ENCODE measurements at regions not wholly inside any gene's neighbourhood (a gene's known extent, or its start where the extent isn't known, plus 50 kb on each side); places are given as distances from the start of the nearest gene placed in this dataset.
"Not testable (repeated sequence)": the region's sequence is repeated elsewhere in the genome, so short reads cannot be mapped to it uniquely, and the experiment has no call there.

DNA sequence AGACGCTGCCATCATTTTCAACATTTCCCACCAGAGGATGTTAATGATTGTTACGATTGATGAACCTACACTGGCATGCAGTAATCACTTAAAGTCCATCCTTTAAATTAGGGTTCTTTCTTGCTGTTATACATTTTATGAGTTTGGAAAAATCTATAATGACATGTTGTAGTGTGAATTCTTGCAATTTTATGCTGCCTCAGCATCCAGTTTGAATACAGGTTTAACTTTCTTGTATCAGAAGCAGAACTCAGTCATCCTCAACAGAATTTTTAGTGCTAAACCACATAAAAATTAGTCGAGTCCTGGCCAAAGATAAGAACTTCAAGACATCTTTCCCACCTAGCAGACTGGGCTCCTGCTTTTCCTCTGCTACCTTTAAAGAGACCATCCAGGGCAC lies 303.3 kb downstream of the NUP35 start:
- intact Hi-C loops (cut with DNase I) = no loop called here
- no peak for DNase-seq (ENCODE audit: low spot score)

GRCh38 chr2:183428881-183429280 lies 304.6 kb downstream of the NUP35 start:
- no peak for DNase-seq (ENCODE audit: low spot score)
- intact Hi-C loops (cut with DNase I) = no loop called here

DNA sequence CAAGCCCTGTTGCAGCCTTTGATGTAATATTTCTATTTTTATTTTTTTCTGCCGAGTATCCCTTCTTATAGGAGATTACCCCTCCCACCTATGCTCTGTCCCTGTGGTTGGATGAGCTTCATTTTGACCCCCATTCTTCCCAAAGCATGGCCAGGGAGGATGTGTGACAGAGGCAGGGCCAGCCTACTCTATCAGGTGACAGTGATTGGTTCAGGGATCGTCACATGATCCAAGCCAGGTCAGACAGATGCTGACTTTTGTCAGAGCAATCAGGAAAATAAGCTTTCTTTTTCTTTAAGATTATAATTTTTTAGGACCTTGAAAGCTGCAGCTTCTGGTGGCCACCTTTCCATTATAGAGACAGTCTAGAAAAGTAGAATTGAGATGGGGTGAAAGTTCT lies 314.3 kb downstream of the NUP35 start:
- DNase-seq (ENCODE audit: low spot score) = no peak
- intact Hi-C loops (cut with DNase I) = no loop called here

GRCh38 chr2:183455056-183455455 lies 330.8 kb downstream of the NUP35 start:
- intact Hi-C loops (cut with DNase I) = no loop called here
- no peak for DNase-seq (ENCODE audit: low spot score)

GRCh38 chr2:183456177-183456576 lies 331.9 kb downstream of the NUP35 start:
- no peak for DNase-seq (ENCODE audit: low spot score)
- intact Hi-C loops (cut with DNase I) = no loop called here

GRCh38 chr2:183458460-183458859 lies 334.2 kb downstream of the NUP35 start:
- no peak for DNase-seq (ENCODE audit: low spot score)
- intact Hi-C loops (cut with DNase I) = no loop called here

DNA sequence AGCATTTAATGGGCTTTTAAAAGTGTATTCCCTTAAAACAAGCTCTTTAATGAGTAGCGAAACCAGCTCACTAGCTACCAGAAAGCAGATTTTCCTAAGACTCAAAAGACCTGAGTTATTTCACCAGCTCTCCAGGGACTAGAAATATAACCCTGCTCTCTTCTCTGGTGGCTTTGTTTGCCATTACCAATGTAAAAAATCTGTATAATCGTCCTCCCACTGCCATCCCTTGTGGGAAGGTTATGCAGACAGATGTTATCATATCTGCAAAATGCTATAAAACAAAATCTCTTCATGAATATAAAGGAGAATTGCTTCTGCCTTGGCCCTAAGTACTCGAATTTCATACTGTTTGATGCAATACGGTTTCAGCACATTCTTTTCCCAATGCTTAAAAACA lies 335.2 kb downstream of the NUP35 start:
- no peak for DNase-seq (ENCODE audit: low spot score)

GRCh38 chr2:183463821-183464220 lies 339.6 kb downstream of the NUP35 start:
- no peak for DNase-seq (ENCODE audit: low spot score)
- intact Hi-C loops (cut with DNase I) = no loop called here

More for the DNA sequence above, 335.2 kb downstream of the NUP35 start:
- intact Hi-C loops (cut with DNase I) = no loop called here

DNA sequence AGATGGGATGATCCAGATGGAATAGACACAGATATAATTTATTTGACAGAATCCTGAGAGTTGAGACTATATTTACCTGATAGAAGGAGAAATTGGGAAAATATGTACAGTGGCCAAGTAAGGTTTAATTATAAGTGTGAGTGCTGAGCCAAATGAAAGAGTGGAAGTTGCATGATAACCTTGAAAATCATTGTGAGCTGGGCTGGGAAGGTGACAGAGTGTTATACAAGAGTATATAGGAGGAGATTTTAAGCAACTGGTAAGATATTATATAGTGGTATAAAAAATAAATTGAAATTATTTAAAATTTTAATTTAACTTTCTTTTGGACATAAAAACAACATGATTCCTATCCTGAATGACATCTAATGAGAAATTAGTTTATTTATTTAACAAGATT lies 340.8 kb downstream of the NUP35 start:
- intact Hi-C loops (cut with DNase I) = loop anchor here in 1 of 2 donors (5.0 kb wide), 1 partner anchor 127 kb away; no protein-coding TSS in a partner anchor
- DNase-seq (ENCODE audit: low spot score) = no peak

- intact Hi-C loops (cut with DNase I) = no loop called here
- DNase-seq (ENCODE audit: low spot score) = no peak
These were observed 350.9 kb downstream of the NUP35 start for GRCh38 chr2:183474912-183475695.

DNA sequence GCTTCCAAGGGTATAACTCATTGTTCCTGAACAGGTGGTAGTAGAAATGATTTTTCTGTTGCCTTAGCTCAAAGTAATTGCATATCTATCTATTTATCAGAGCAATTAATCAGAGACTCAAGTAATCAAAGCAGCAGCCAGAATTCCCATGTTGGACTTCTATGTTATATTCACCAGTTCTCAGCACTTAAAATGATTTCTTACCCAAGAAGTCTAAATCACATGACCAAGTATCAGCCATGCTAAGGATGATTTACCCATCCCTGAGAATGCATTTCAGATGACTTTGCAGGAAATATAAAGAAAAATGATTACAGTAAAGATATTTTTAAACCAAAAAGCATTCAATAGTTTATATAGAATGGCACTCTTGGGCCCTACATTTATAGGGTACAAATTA lies 352.2 kb downstream of the NUP35 start:
- DNase-seq (ENCODE audit: low spot score) = no peak
- intact Hi-C loops (cut with DNase I) = no loop called here

DNA sequence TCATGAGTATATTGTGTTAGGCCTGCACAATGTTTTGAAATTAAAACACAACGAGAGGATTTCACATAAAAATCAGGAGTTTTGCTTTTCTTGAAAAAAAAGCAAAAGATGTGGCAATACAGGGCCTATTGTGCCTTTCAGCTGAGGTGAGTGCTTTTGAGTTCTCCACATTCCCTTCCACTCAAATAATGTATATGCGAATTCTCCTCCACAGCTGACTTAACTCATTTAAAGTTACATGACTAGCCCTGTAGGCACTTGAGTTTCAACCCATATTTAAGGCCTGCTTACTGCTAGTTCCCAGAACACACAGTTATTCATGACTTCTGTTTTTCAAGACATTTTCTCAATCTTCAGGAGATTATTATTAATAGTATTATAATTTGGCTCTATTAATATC lies 353.1 kb downstream of the NUP35 start:
- intact Hi-C loops (cut with DNase I) = no loop called here
- DNase-seq (ENCODE audit: low spot score) = no peak

- DNase-seq (ENCODE audit: low spot score); intact Hi-C loops (cut with DNase I): not testable (repeated sequence)
These were observed 354.8 kb downstream of the NUP35 start for GRCh38 chr2:183478941-183479595.

- DNase-seq (ENCODE audit: low spot score) = no peak
- intact Hi-C loops (cut with DNase I) = no loop called here
These were observed 363.1 kb downstream of the NUP35 start for GRCh38 chr2:183487326-183487725.

DNA sequence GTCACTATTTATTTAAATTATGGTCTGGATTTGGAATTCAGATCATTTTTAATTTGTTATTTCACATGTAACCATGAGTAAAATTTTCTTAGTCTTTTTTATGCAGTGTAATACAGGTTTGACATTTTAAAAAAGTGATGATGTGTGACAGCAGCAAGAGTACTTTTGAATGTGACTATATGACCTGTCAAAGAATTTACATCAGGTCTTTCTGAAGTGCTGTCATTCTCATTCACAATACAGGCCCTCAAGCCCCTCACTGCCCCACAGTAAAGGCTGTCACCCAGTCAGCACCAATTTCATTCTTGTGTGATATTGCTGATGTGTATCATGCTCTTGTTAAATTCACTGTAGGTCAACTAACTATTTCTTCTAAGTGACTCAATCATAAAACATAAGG lies 364.2 kb downstream of the NUP35 start:
- intact Hi-C loops (cut with DNase I) = no loop called here
- no peak for DNase-seq (ENCODE audit: low spot score)

DNA sequence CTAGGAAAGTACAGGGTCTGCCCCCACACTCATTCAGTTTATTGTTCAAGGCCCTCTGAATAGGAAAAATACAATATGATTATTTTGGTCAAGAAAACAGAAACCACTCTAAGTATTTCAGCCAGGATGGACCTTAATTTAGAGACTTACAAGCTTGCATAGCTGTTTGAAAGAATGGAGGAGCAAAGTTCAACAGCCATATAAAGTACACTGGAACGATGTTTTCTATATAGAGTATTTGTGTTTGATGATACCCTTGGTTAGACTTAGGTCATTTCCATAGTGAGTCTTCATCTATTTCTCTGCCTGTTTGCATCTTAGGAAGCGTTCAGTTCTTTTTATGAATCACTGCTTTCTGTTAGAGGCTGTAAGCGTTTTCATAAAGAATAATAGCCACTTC lies 366.2 kb downstream of the NUP35 start:
- DNase-seq (ENCODE audit: low spot score) = no peak
- intact Hi-C loops (cut with DNase I) = no loop called here

GRCh38 chr2:183490914-183491313 lies 366.7 kb downstream of the NUP35 start:
- DNase-seq (ENCODE audit: low spot score) = no peak
- intact Hi-C loops (cut with DNase I) = no loop called here

DNA sequence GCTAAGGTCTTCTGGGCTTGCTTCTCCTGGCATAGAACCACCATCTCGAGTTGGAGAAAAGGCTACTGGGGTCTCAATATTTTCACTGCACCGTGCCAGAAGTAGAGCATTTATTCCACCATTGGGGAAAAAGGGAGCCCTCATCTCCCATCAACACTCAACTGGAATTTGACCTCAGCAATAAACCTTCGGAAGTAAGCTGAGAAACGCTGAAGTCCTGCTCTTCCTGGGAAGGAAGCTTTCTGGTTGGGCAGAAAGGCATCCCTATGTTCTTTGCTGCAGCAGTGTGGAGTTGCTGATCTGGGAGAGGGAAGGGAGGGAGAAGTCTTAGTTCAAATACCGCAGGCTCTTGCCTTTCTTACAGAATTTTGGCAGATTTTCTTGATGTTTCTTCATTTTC lies 368.8 kb downstream of the NUP35 start:
- intact Hi-C loops (cut with DNase I) = no loop called here
- DNase-seq (ENCODE audit: low spot score) = no peak

- intact Hi-C loops (cut with DNase I) = no loop called here
- no peak for DNase-seq (ENCODE audit: low spot score)
These were observed 370.8 kb downstream of the NUP35 start for GRCh38 chr2:183495079-183495478.

GRCh38 chr2:183495589-183496267 lies 371.5 kb downstream of the NUP35 start:
- intact Hi-C loops (cut with DNase I) = no loop called here
- DNase-seq (ENCODE audit: low spot score) = no peak

DNA sequence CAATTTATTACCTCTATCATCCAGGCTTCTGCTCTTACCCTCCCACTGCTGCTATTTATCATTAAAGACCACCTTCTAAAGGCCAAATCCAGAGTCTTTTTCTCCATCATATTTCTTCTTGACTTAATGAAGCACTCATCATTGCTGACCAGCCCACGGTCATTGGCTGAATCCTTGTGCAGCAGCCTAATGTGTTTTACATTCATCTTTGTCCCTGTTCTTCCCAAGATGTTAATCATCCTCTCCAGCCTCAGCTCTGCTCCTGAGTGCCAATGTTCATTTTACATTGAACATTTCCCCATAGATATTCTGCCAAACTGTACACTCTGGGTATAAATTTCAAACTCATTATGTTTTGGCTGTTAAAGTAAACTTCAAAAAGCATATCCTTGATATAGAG lies 373.6 kb downstream of the NUP35 start:
- intact Hi-C loops (cut with DNase I) = no loop called here
- no peak for DNase-seq (ENCODE audit: low spot score)
